ENCODE measurements at regions not wholly inside any gene's neighbourhood (a gene's known extent, or its start where the extent isn't known, plus 50 kb on each side); places are given as distances from the start of the nearest gene placed in this dataset.

DNA sequence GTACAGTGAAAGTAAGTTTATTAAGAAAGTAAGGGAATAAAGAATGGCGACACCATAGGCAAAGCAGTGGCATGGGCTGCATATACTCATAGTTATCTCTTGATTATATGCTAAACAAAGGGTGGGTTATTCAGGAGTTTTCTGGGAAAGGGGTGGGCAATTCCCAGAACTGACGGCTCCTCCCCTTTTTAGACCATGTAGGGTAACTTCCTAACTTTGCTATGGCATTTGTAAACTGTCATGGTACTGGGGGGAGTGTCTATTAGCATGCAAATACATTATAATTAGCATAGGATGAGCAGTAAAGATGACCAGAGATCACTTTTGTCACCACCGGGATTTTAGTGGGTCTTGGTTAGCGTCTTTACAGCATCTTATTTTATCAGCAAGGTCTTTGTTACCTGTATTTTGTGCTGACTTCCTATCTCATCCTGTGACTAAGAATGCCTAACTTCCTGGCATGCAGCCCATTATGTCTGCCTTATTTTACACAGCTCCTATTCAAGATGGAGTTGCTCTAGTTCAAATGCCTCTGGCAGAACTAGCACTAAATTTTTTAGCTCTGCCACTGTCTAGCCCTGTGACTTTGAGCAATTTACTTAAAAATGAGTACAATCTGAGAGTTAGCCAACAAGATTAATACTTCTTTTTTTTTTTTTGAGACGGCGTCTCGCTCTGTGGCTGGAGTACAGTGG lies 110.3 kb upstream of the PALMD start (continued):
- TF ChIP-seq CHD7 (IDR thresholded peaks at IDR 0.05; ENCODE audit: insufficient replicate concordance, low read length) (no peak), SIX5 (IDR thresholded peaks at IDR 0.05; ENCODE audit: low read depth, low read length) (no peak), BRCA1 (IDR thresholded peaks at IDR 0.05; ENCODE audit: low read depth, low read length) (no peak), YY1 (IDR thresholded peaks at IDR 0.05; ENCODE audit: low read depth, low read length) (no peak)
